Bone marrow (tissue), 2 donors: ENCODE measurements at regions not wholly inside any gene's neighbourhood (a gene's known extent, or its start where the extent isn't known, plus 50 kb on each side); places are given as distances from the start of the nearest gene placed in this dataset.

ENCODE experiments used
- DNase-seq, 2 donors: peaks; one replicate each; lab custom pipeline; 2025; lab: John Stamatoyannopoulos, UW

DNA sequence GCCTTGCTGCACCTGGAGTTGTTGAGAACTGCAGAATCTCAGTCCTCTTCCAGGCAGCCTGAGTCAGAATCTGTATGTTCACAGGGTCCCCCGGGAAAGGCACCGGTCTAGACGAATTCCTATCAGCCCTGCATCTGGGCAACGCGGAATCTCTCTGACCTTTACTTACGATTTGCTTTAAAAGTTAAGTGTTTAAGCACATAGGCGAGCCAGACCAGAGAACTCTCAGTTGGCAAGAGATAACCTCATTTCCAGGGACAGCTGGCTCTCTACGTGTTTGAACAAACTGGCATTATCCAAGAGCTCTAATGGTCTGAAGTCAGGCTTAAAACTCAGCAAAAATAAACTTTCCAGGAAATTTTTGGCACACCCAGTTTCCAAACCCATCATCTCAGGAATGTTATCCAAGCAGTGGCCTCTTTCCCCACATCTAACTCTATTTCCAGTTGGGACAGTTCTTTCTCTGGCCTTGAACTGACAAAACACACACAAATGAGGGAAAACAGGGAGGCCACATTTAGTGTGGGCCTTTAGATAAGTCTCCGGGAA lies 53.4 kb downstream of the HES1 start:
- no peak for DNase-seq

DNA sequence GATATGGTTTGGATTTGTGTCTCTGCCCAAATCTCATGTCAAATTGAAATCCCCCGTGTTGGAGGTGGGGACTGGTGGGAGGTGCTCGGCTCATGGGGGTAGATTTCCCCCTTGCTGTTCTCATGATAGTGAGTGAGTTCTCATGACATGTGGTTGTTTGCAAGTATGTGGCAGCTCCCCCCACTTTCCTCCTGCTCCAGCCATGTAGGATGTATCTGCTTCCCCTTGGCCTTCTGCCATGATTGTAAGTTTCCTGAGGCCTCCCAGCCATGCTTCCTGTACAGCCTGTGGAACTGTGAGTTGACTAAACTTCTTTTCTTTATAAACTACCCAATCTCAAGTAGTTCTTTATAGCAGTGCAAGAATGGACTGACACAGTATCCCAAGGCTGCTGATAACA lies 55.9 kb downstream of the HES1 start:
- peak in 1 of 2 donors; percentile 30 for DNase-seq

DNA sequence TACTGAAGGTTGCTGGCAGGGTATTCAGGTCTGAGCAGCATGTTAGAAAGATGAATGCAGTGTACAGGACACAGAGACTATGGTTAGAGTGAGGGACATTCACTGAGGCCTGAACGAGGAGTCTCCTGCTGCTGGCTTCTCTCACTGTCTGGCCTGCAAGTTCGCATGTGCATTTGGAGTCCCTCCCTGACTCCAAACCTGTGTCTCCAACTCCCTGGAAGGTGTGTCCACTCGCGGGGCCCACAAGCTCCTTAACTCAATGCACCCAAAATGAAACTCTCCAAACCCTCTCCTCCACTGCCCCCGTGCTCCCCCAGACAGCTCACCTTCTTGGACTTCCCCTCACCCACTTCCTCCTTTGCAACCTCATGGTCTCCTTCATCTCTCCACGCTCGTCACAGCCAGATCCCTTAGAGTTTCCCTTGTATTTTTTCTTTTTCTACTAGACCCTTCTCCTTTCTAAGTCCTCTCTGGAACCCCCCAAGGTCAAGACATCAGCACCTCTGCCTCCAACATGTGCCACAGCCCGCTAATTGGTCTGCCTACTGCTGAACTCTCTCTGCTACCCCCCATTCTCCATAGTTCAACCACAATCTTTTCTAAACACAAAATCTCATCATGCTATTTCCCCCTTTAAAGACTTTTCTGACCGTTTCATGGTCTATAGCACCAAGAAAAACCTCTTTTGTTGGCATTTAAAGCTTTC lies 58.3 kb downstream of the HES1 start:
- DNase-seq: peak in 1 of 2 donors; percentile 36

DNA sequence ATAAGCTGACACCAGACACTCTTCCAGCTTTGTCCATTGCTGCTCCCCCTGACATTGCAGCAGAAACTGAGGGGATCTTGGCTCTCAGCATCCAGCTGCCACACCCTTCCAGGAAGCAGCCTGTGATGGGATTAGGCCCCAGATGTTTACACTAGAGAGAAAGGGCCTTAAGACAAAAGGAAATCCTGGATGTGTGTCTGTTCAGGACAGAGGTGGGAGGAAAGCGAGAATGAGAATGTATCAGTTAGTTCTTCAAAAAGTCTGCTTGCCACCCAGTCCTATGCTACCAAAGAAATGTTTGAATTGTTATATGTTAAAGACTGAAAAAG lies 58.8 kb downstream of the HES1 start:
- DNase-seq: no peak

DNA sequence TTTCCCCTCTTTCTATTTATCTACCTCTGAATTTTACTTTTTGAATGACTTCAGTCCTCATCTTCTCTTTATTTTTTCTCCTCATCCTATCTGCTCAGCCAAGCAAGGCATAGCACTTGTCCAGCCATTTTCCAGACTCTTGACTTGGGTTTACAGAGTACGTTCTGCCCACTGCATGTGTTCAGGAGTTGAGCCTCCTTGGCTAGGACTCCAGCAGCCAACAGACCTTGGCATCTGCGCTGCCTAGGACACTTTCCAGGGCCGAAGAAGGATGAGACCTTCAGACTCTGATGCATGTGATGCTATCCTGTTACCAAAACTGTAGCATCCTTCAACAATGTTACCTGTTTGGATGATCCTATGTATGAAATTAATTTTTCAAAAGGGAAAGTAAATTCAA lies 59.7 kb downstream of the HES1 start:
- no peak for DNase-seq

DNA sequence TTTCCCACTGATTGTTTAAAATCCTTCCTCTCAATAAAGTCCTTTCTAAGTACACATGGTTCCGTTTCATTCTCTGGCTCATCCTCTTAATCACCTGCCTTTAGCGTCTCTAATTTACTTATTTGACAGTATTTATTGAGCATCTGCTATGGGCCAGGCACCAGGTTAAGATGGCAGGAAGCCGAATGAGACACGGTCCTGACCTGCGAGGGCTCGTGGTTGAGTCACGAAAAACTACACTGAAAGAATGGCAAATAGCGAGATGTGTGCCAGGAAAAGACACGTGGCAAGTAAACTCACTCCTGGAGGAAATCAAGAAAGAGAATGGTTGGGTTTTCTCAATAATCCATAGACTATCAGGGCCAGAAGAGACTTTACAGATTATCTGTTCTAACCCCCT lies 60.9 kb downstream of the HES1 start:
- DNase-seq: no peak

DNA sequence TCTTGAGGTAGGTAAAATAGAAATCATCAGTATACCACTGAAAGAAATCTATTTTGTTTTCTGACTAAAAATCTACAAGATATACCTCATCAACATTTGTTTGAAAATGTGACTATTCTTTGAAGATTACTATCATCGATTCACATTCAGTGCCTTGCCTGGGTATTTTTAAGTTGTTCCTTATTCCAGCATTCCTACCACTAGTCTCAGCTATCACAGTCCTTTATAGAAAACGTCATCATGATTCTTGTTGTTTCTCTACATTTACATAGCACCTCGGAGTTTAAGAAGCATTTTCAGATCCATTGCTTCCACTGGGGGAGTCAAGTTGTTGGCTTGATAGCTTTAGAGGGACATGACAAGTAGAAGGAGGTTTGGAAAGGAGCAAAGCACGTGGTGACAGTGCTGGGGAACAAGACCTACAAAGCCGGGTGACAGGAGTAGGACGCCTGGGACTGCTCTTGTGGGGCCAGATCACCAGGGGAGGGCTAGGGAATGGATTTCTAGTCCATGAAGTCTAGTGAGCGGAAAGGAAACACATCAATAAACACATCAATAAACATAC lies 61.5 kb downstream of the HES1 start:
- no peak for DNase-seq

DNA sequence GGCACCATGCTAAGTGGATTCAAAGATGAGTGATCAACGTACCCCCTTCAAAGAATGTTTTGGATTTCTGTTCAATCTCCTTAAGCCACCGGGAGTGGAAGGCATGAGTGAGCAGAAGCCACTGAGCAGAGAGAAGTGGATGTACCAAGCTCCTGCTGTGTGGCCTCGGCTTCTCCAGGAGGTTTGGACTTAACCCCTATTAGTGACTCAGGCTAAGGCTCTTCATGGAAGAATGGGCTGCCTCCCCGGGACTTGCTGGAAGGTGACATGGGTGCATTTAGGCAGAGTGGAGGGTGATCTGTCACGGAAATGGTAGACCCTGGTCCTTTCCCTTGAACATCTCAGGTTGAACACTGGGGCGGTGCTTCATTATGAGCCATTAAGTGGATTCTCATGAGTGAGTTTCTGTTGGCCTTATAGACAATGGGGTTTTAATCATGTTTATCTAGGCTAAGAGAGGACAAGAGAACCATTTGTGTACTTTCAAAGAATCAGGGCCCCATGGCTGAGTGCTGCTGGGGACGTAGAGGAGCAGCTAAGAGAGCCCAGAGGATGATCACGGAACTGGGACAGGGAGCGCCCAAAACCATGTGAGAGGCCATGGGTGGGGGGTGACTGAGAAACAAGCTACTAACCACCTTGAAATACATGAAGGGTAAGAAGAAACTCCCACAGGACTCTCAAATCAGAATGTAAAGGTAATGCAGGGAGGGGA lies 62.2 kb downstream of the HES1 start:
- DNase-seq: no peak

DNA sequence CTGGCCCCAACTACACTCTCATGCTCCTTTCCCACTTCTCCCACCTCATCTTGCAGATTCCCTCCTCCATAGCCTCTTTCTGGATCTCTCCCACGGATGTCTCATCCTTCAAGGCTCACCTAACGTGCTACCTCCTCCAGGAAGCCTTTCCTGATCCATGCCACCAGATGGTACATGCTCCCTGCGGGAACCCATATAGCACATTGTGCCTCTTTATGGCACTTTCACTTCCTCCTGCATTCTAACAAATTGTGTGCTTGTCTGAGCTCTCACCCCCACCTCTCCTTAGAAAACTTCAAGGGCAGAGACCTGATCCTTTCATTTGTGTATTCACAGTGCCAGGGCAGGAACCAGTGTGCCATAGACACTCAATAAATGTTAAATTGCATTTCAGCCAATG lies 63.0 kb downstream of the HES1 start:
- no peak for DNase-seq

DNA sequence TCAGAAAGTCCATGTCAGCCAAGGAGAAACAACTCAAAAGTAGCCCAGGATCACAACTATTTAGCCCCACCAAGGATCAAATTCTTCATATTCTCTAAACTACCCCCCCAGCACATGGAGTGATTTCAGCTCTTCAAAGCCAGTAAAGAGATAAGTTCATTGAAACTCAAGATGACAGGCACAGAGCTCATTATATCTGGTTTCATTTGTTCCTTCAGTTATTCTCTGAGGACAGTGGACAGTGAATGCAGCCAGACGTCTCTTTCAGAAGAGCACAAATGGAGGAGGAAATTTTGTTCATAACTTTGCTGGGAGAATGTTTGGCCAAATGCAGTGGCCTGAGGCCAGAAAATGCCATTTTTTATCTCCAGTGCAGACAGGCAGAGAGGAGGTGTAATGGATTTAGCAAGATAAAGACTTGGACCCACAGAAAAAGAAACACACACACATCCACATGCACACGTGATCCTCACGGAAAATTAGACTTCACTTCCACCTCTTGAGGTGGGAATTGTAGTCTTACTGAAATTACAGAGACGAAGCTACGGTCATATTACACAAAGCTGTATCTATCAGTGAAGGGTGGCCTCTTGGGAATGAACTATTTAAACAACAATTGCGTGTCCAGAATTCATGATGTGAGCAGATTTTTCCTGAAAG lies 64.6 kb downstream of the HES1 start:
- DNase-seq: no peak

DNA sequence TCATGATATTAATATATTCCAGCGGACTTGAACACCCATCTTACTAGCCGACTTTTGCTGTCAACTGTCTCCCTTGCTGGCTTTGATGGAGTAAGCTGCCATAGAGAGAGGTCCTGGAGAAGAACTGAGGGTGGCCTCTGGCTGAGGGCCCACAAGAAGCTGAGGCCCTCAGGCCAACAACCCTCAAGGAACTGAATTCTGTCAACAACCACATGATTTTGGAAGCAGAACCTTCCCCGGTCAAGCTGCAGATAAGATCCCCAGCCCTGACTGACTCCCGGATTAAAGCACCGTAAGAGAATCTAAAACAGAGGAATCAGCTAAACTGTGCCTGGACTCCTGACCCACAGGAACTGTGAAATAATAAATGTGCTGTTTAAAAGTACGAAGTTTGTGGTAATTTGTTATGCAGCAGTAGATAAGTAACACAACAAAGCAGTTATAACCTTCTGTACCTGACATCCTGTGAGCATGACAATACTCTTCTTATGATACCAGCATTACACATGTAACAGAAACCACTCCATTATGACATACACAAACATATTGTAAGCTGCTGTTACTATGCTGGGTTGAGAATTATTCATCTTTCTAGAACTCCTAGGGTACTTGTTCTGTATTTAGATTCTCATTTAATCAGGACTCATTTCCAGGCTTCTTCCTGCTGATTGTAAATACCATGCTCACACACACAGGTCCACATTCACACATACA lies 66.2 kb downstream of the HES1 start:
- DNase-seq: no peak

DNA sequence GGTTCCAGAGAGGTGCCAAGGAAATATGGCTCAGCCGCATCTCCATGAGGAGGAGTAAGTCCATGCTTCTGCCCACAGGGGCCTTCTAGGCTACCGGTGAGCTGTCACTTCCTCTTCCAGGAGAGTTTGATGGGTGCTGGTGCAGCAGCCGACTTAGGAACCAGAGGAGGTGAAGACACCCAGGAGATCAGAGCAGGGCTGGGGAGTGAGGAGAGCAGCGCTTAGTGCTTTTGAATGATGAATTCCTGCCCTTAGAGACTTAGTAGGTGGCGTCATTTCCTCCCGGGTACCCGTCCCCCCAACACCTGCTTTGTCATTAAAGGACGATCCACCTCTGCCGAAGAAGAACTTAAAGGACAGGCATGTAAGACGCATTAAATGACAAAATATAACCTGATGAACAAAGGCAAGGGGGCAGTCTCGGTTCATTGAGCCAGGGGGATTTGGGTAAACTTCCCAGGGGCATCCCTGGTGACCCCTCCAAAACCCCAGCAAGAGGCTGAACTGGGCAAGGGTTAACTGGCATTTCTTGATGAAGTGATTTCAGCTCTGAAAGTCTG lies 67.6 kb downstream of the HES1 start:
- peak in 1 of 2 donors; percentile 9 for DNase-seq

DNA sequence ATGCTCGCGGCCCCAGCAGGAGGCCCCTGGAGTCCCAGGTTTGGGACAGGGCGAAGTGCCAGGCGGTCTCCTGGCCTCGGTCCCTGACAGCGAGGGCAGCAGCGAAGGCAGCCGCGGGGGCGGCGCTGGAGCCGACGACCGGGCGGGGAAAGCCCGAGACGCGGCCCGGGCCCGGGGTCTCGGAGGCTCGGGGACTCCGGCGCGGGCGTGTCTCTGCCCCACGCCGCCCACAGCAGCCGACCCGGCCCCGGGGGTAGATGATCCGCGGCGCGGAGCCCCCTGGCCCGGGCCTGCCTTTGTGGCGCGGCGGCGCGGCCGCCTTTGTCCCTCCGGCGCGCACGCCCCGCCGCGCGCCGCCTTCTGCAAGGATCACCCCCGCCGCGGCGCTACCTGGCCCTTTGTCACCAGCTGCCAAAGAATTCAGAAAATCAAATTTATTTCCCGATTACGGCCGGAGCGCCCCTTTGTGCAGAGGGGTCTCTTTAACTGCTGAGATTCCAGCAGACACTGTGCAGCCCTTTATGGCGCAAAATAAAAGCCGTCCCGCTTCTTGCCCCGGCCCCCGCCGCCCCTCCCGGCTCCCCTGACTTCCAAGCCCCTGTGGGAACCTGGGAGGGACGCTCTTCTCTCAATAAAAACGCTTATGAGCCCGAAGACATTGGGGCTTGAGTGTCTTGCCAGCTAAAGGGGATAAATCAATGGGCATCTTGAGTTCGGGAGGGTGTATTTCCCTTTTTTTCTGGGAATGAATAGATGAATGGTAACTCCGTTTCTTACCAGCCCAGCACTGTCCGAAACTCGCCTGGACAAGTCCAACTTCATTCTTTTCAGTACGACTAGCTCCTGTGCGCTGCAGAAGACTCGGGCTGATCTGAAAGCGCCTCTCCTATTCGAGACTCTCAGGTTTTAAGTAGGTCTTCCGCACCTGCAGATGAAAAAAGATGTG lies 68.4 kb downstream of the HES1 start:
- DNase-seq: no peak

DNA sequence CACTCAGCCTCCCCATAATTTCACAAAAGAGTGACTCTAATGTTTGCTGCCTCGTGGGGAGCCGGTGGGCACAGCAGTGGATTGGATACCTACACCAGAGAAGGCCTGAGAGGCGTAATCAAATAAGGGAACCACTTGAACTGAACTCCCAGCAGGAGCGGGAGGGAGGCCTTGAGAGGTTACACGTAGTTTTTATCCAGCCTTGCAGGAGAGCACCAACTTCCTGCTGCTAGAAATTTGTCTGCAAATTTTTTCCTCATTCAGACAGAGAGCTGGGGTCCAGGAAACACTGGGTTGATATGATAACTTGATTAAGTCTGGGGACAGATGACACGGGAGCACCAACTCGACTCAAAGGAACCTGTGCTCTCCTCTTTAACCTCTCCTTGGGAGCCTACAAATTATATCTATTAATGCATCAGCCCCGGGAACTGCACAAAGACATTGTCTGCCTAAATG lies 69.8 kb downstream of the HES1 start:
- DNase-seq: peak in 1 of 2 donors; percentile 68

DNA sequence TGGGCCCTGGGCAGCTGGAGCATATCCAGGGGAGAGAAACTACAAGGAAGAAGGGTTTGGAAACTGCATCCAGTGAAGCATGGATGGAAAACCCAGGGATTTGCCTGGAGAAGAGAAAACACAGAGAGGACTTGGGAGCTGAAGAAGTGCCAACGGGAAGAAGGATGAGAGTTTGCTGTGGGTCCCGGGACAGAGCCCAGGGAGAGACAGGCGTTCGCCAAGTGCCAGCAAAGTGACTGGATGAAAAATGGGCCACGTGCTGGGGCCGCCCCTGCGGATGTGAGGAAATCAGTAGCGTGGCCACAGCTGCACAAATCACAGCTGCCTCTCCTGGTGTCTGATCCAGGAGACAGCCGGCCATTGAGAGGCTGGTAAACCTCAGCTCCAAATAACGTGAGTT lies 70.4 kb downstream of the HES1 start:
- no peak for DNase-seq

DNA sequence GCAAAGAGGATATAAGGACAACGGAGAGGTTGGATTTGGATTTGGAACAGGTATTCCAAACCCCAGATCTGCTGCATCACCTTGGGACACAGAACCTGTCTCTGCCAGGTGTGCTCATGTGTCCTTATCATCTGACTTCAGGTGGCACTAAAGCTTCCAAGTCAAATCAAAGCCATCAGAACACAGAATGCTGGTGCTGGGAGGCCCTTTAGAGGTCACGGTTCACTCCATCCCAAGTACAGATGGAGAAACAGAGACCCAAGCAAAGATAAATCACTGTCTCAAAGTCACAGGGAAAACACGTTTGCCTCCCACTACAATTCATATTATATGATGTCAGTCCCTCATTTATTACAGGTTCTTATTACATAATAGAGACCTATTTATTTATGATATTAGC lies 72.8 kb downstream of the HES1 start:
- no peak for DNase-seq

DNA sequence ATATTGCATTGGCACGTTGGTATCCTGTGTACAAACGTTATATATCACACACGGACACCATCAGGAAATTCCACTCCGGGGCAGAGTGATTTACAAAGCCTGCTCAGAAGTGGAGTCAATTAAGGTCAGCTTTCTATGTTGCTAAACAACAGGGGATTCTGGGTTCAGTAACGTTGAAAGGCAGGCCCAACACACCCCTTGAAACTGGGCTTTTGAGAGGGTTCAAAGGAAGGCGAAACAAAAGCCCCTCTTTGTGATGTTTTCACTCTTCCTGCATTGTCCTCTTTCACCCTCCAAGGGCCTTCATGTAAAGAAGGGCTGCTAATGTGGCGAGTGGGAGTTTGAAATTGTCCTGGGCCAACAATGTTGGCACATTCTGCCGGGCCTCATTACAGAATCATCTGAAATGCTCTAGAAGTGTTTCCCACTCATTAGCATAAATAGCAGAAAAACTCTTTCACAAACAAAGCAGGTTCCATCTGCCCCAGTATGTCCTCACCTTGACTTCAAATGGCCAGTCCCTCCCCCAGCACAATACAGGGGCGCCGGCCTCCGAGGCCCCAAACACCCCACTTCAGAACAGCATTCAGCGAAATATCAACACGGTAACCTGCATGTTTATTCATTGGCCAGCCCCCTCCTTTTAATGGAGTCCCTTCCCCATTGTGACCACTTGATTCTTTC lies 76.4 kb downstream of the HES1 start:
- DNase-seq: no peak

DNA sequence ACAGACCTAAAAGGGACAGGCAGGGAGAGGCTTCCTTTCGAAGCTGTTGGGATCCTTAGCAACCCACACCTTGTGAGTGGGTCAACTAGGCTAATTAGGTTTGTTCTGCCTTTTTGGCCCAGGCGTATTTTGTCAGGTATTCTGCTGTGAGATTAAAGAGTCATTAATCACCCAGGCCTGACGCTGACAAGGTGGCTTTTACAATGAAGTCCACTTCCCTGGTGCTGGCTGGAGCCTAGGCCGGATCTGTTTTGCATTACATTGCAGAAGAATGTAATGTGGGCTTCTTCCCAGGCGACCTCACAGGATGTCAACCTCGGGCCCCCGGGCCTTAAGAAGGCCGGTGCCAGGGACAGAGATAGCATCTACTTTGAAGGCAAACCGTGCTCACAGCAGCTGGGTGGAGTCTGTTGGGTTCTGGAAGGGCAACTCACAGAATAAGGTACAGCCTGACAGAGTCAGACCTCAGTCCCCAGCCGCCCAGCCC lies 76.9 kb downstream of the HES1 start:
- no peak for DNase-seq

DNA sequence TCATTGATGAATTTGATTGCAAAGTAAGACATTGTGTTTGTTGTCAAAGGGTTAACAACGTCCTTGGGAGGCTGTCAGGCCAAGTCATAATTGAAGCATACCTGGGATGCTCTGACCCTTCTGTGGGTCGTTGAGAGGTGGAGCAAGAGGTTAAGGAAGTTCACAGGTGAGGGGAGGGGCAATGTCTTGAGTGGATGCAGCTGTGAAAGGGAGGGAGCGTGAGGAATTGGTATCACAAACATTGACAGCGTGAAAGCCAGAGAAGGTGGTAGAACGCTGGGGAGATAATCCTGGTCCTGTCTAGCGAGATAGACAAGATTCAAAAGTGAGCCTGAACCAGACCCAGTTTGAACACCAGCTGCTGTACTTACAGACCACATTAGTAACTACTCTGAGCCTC lies 79.4 kb downstream of the HES1 start:
- DNase-seq: no peak
